HL-60 (cell line): ENCODE measurements at regions not wholly inside any gene's neighbourhood (a gene's known extent, or its start where the extent isn't known, plus 50 kb on each side); places are given as distances from the start of the nearest gene placed in this dataset.

Source experiments
- DNase-seq, 2 experiments: peaks; one replicate each; pipeline ENCODE4 v3.0.0-alpha.2; 2010 to 2020; ENCODE audit warnings: low read depth in 1 of 2, low spot score in 1 of 2
- H3K27ac ChIP-seq: fragments of 250-450 bp; sonication (Bioruptor Pico); replicated peaks from 2 replicates; pipeline ENCODE4 v1.5.1; 2020; ENCODE audit warnings: mild to moderate bottlenecking, moderate library complexity
- H3K27me3 ChIP-seq: fragments of 250-450 bp; sonication (Bioruptor Pico); 2 replicates; pipeline ENCODE4 v1.5.1; 2021; ENCODE audit warnings: mild to moderate bottlenecking, moderate library complexity; ENCODE audit not compliant: insufficient read depth, poor library complexity, severe bottlenecking
- H3K4me3 ChIP-seq: replicated peaks from 2 replicates; pipeline ENCODE4 v1.5.1; 2011; ENCODE audit warnings: mild to moderate bottlenecking, control low read depth, low read length; ENCODE audit not compliant: insufficient read depth
- GABPA ChIP-seq: IDR thresholded peaks from 2 replicates; pipeline ENCODE4 v1.6.1; 2012; ENCODE audit warnings: low read depth
- POLR2AphosphoS5 ChIP-seq: IDR thresholded peaks from 2 replicates; pipeline ENCODE4 v1.6.1; 2012; ENCODE audit warnings: low read depth
- SPI1 ChIP-seq: IDR thresholded peaks from 2 replicates; pipeline ENCODE4 v1.6.1; 2012; ENCODE audit warnings: low read depth, mild to moderate bottlenecking, borderline replicate concordance
- TF ChIP-seq, protein P1 (sequence below): IDR thresholded peaks from one replicate; pipeline ENCODE4 v1.5.1; 2011; ENCODE audit warnings: low read length, control low read depth, inconsistent platforms; ENCODE audit not compliant: insufficient read depth
- TF ChIP-seq, protein P2 (sequence below): IDR thresholded peaks from 2 replicates; pipeline ENCODE4 v1.6.1; 2012; ENCODE audit warnings: low read depth; ENCODE audit not compliant: insufficient replicate concordance

DNA sequence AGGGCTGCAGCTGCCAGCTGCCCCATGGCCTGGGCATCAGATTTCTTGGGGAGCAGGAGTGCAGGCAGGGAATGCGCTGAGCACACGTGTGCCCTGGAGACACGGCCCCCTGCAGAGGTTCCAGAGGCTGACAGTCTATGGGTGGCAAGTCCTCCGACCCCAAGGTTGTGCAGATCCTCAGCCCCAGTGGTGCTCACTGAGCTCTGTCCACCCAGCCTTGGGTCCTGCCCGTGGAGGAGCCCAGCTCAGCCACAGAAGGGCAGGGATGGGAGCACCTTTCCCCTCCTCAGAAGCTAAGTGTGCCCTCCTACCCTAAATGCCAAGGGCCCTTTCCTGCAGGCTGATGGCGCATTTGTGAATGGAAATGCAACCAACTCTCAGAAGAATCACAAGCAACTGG, 341.0 kb downstream of the IRX2 start:
- Histone ChIP-seq H3K27me3 (no peaks in the 10 kb centered on the region), H3K27ac (no peak overlapping the region), H3K4me3 (no peak overlapping the region)
- no peak for DNase-seq
- TF ChIP-seq GABPA, result no peak
- TF ChIP-seq, protein P1, sequence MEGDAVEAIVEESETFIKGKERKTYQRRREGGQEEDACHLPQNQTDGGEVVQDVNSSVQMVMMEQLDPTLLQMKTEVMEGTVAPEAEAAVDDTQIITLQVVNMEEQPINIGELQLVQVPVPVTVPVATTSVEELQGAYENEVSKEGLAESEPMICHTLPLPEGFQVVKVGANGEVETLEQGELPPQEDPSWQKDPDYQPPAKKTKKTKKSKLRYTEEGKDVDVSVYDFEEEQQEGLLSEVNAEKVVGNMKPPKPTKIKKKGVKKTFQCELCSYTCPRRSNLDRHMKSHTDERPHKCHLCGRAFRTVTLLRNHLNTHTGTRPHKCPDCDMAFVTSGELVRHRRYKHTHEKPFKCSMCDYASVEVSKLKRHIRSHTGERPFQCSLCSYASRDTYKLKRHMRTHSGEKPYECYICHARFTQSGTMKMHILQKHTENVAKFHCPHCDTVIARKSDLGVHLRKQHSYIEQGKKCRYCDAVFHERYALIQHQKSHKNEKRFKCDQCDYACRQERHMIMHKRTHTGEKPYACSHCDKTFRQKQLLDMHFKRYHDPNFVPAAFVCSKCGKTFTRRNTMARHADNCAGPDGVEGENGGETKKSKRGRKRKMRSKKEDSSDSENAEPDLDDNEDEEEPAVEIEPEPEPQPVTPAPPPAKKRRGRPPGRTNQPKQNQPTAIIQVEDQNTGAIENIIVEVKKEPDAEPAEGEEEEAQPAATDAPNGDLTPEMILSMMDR, result no peak
- TF ChIP-seq, protein P2, sequence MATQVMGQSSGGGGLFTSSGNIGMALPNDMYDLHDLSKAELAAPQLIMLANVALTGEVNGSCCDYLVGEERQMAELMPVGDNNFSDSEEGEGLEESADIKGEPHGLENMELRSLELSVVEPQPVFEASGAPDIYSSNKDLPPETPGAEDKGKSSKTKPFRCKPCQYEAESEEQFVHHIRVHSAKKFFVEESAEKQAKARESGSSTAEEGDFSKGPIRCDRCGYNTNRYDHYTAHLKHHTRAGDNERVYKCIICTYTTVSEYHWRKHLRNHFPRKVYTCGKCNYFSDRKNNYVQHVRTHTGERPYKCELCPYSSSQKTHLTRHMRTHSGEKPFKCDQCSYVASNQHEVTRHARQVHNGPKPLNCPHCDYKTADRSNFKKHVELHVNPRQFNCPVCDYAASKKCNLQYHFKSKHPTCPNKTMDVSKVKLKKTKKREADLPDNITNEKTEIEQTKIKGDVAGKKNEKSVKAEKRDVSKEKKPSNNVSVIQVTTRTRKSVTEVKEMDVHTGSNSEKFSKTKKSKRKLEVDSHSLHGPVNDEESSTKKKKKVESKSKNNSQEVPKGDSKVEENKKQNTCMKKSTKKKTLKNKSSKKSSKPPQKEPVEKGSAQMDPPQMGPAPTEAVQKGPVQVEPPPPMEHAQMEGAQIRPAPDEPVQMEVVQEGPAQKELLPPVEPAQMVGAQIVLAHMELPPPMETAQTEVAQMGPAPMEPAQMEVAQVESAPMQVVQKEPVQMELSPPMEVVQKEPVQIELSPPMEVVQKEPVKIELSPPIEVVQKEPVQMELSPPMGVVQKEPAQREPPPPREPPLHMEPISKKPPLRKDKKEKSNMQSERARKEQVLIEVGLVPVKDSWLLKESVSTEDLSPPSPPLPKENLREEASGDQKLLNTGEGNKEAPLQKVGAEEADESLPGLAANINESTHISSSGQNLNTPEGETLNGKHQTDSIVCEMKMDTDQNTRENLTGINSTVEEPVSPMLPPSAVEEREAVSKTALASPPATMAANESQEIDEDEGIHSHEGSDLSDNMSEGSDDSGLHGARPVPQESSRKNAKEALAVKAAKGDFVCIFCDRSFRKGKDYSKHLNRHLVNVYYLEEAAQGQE, result no peak
- no peak for TF ChIP-seq POLR2AphosphoS5
- no peak for TF ChIP-seq SPI1

DNA sequence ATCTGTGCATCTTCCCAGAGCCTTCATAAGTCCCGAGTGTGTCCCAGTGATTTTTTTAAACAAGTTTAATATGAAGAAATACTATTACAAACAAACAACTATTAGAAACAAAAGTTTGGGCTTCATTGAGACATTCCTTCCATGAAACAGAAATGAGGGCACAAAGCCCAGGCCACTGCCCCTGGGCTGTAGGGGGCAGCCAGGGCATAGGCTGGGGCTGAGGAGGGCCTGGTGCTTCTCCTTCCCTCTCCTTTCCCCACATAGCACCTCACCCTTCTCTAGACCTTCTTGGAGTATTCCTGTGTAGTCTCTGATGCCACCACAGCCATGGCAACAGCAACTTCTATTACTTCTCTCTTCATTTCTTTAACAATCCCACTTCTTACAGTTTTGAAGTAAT, 348.2 kb downstream of the IRX2 start:
- DNase-seq, result no peak
- Histone ChIP-seq H3K4me3 (no peak overlapping the region), H3K27ac (no peak overlapping the region), H3K27me3 (no peaks in the 10 kb centered on the region)
- TF ChIP-seq SPI1, result no peak
- no peak for TF ChIP-seq POLR2AphosphoS5
- TF ChIP-seq, protein P1, result no peak
- TF ChIP-seq GABPA, result no peak
- TF ChIP-seq, protein P2, result no peak

DNA sequence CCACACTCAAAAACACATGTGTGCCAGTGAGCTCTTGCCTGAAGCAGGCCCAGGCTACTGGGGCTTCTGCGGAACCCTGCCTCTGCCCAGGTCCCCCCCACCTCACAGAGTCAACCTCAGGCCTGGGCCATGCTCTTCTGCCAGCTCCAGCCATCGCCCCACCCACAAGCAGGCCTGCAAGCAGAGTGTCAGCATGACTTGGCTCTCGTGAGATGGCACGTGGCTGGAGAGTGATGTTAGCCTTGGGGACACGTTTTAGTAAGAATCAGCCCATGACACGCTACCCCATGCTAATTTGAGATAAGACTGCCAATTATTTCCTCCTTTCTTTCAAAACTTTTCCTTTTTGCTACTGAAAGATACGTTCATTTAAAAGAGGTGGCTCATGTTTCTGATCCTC, 351.7 kb downstream of the IRX2 start:
- no peak for DNase-seq
- H3K4me3 ChIP-seq, result no peak overlapping the region
- TF ChIP-seq POLR2AphosphoS5 (no peak), SPI1 (no peak), GABPA (no peak)
- TF ChIP-seq, protein P1, result no peak
- TF ChIP-seq, protein P2, result no peak
- H3K27me3 ChIP-seq, result no peaks in the 10 kb centered on the region
- no peak overlapping the region for H3K27ac ChIP-seq
